ENCODE measurements at regions not wholly inside any gene's neighbourhood (a gene's known extent, or its start where the extent isn't known, plus 50 kb on each side); places are given as distances from the start of the nearest gene placed in this dataset.

GRCh38 chr9:19587678-19588077 lies 178.9 kb downstream of the ACER2 start:
- no peak for DNase-seq

DNA sequence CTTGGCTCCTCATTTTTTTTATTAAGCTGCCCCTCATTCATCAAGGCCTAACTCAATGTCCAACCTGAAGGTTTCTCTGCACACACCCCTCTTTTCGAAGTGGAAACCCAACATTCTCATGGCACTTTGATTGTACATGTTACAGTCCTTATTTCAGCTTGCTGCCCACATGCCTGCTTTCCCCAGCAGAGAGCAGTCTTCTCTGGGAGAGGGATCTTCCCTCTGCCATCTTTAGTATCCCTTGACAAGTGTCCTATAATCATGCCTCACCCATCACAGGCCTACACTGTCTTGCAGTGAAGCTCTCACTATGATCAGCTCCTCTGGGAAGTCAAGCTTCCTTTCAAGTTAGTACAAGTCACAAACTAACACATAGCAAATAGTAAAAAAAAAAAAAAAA lies 175.1 kb downstream of the ACER2 start:
- DNase-seq: no peak

- no peak for DNase-seq
Measured at GRCh38 chr9:19577411-19577810, 168.6 kb downstream of the ACER2 start.

DNA sequence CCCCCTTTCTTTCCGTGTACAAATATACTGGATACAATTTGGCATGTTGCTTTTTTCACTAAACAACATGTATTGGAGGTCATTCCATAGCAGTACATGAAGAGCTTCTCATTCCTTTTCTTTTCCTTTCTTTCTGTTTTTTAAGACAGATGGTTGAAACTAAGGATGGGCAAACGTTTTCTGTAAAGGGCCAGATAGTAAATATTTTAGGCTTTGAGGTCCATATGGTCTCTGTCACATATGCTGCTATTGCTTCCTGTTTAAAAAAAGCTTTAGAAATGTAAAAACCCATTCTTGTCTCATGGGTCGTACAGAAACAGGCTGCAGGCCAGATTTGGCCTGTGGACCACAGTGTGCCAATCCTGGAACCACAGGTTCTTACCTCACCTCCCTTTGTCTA lies 160.1 kb downstream of the ACER2 start:
- no peak for DNase-seq

GRCh38 chr9:19564396-19565061 lies 155.7 kb downstream of the ACER2 start:
- no peak for DNase-seq

GRCh38 chr9:19555214-19555613 lies 146.4 kb downstream of the ACER2 start:
- no peak for DNase-seq

DNA sequence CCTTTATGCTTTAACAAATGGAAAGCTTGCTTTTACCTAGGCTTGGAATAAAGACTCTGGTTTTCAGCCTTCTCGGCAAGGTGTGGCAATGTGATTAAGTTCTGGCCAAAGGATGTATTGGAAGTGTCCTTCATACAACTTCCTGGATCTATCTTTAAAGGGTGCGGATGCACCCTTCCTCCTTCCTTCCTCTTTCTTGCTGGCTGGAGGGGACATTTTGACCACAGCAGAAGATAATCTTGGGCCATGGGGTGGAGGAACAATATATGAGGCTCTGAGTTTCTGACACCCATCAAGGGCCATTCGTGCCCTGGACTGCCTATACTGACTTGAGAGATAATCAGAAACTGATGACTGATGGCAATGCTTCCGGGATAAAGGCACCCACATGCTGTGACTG lies 145.7 kb downstream of the ACER2 start:
- no peak for DNase-seq

DNA sequence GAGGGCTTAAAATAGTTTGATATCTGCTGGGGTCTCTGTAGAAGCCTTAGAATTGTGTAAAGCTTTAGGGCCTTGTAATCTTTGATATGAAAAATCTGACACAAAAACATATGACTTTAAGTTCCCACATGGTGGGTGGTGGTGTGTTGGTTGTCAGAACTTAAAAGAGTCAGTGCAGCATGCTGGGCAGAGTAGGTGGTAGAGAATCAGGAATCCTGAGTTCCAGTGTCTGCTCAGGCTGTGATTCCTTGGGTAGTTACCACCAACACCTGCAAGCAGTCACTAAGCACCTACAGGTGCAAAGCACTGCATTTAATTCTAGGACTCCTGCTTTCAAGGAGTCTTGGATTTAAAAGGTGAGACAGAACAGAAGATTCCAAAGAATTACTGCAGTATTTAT lies 144.6 kb downstream of the ACER2 start:
- DNase-seq: no peak

DNA sequence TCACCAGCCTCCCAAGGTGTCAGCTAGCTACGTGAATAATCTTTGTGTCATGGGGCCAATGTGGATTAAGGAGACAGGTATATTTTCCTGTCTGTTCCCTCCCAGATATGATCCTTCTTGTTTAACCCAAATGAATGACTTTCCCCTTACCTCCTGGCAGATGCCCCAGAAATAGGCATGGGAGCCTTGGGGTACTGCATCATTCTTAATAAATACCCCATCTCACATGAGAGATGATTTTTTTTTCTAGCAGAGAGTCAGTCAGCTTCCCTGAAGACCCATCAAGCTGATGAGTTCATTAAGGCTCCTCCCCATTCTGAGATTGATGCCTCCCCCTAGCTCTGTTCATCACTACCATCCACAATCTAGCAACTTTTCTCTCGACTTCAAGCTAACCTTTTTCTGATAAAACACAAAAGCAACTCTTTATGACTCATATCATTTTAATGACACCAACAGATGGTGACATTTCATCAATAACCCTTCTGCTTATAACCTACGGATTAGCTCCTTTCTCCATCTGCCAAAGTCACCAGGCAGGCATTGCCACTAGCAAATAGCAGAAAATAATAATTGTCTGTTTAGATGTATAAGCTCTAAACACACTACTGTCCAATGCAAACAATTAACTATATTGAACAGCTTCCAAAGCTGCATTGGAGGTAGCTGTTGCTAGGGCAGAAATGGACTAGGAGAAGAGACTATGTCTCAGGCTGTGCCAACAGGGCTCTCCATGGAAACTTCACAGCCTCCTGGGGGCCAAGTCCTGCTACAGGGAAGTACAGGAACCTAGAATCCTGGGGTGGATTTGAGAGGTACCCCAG lies 143.7 kb downstream of the ACER2 start:
- DNase-seq: no peak

GRCh38 chr9:19551124-19551929 lies 142.5 kb downstream of the ACER2 start:
- DNase-seq: no peak

DNA sequence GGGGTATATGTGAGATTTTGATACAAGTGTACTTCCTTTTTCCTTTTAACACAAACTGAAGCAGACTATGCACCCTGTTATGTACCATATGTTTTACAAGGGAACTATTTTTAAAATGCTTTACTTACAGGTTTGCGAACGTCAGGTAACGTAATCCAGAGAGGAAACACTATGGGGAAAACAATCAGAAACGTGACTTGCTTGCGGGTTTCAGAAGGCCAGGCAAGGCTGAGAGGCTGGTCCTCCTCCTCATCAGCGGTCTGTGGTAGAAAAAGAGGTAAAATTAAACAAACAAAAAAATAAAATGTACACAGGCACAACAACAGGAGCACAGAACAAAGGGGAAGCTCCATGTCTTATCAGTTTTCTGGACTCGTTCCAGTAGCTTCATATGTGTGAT lies 141.2 kb downstream of the ACER2 start:
- DNase-seq: no peak

DNA sequence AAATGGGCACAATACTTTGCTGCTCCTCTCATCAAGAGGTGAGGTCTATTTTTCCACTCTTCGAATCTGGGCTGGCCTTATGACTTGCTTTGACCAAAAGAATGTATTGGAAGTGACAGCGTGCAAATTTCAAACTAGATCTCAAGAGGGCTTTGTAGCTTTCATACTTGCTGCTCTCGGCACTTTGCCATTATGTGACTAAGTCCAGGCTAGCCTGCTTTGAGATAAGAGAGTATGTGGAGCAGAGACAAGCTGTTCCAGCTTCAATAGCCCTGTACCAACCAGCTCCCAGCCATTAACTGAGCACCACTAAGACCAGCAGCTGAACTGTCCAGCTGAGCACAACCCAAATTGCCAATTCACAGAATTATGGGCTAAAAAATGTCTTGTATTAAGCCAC lies 124.6 kb downstream of the ACER2 start:
- DNase-seq: no peak

GRCh38 chr9:19527663-19528062 lies 118.9 kb downstream of the ACER2 start:
- no peak for DNase-seq

DNA sequence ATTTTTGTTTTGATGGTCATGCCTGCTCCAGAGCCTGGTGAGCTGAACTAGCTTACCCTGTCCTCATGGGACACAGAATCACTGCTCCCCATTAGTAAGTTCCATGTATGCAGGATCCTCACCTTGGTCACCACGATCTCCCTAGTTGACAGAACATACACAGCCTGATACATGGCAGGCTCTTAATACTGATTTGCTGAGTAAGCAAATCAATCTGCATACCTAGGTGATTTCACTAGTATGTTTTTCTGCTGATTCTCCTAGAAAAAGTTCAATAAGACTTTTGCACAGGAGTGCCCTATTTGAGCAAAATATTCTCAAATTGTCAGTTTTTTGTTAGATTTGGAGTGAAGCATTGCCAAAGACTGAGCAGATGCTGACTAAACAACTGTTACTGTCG lies 113.7 kb downstream of the ACER2 start:
- DNase-seq: no peak

DNA sequence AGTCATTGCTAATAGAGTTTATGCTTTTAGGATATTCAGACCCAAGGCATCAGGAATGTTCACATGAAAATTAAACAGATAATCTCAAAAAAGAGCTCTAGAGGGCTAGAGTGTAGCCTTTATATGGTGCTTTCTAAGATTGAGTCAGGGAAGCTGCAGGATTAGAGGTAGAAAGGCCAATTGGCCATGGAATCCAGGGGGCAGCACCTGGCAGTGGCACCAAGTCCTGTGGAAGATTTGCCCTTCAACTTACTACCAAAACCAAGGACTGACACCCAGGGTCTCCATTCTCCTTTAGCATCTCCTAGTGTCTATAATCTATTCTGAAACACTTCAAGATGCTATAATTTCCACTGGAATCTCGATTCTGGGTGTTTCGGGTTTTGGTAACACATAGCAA lies 112.4 kb downstream of the ACER2 start:
- DNase-seq: no peak

DNA sequence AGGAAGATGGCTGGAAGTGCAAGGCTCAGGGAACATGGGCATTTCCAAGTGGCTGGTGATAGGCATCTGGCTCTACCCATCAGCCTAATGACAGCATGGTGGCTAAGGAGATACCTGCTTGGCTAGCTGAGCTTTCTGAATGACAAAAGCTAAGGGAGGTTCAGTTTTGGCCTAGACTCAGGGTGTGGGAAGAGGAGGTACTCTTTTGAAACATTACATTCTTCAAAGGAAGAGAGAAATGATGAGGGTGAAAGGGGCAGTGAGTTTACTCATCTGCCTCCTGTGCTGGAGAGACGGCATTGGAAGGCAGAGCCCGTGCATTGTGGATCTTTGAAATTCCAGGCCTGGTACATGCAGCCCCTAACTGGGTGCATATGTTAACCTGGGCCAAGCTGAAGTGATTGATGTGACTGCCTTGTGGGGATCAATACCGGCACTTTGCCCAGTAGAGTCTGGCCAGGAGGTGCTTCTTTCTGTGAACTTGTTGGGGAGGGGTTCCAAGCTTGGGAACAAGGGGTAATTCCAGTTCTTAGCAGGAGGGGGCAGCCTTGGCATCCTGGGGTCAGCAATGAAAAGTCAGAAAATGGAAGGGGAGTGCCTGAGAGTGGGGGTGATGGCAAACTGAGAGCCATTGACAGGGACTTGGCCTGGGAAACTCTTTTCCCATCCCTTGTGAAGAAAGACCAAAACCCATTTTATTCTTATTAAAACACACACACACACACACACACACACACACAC lies 108.6 kb downstream of the ACER2 start:
- DNase-seq: peak in 1 of 2 donors; percentile 16

DNA sequence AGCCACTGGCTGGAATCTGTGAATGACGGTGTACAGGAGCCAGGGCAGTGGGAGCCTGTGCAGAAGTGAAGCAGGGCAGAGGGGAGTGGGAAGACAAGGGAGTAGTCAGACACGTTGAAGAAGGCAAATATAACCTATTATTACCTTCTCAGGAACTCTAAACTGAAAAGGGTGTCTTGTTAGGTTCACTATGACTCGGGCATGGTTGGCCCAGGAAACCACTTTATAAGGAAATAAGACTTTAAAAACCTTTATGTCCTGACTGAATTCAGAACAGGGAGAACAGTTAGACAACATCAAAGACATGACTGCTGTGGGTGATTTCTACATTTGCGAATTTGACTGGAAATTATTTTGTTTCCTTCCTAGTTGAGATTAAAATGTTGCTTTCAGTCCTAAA lies 107.5 kb downstream of the ACER2 start:
- no peak for DNase-seq

GRCh38 chr9:19513671-19514275 lies 105.0 kb downstream of the ACER2 start:
- no peak for DNase-seq

GRCh38 chr9:19512103-19512832 lies 103.5 kb downstream of the ACER2 start:
- no peak for DNase-seq

GRCh38 chr9:19511694-19512093 lies 102.9 kb downstream of the ACER2 start:
- DNase-seq: no peak

GRCh38 chr9:19510907-19511306 lies 102.1 kb downstream of the ACER2 start:
- DNase-seq: no peak

Measured in stimulated activated CD4-positive, alpha-beta T cell treated with anti-CD3 and anti-CD28 coated beads, Interleukin-2, amount 100 ng/mL, for 24 hours (primary cell).